PC-3 (cell line): ENCODE measurements at regions not wholly inside any gene's neighbourhood (a gene's known extent, or its start where the extent isn't known, plus 50 kb on each side); places are given as distances from the start of the nearest gene placed in this dataset.
A peak's percentile ranks its signal among the peaks of the same experiment; 100 is the strongest.
"Not testable (repeated sequence)": the region's sequence is repeated elsewhere in the genome, so short reads cannot be mapped to it uniquely, and the experiment has no call there.

Source experiments
- ATAC-seq: fragments of 200-7000 bp; cut with Tn5 transposase; 2 replicates; pipeline ENCODE4 v1.9.1; 2020; ENCODE audit warnings: mild to moderate bottlenecking, moderate library complexity
- BruUV-seq: library from RNA; stranded (reverse); fragments of 400-500 nt; replicated peaks from 2 replicates; lab custom pipeline; 2021; lab: Mats Ljungman, UMichigan
- CTCF ChIA-PET: fragments of 300-600 bp; sonication (Branson Sonifier 250); formaldehyde crosslinking; loops from one replicate; lab custom pipeline; 2022; ENCODE audit warnings: antibody characterized with exemption; lab: Charles Lee
- POLR2A ChIA-PET: fragments of 300-600 bp; sonication (Branson Sonifier 250); formaldehyde crosslinking; loops from one replicate; lab custom pipeline; 2022; ENCODE audit warnings: antibody characterized with exemption; ENCODE audit not compliant: unreplicated experiment; lab: Charles Lee
- DNase-seq: peaks from one replicate; pipeline ENCODE4 v3.0.0-alpha.2; 2015
- H2AFZ ChIP-seq: fragments of 300-600 bp; sonication (generic); 2 replicates; pipeline ENCODE4 v1.6.0; 2016; ENCODE audit warnings: antibody characterized with exemption, low read length
- H3F3A ChIP-seq: fragments of 300-600 bp; sonication (generic); one replicate; pipeline ENCODE4 v1.6.0; 2017; ENCODE audit warnings: antibody characterized with exemption, low read length, control low read depth, mild to moderate bottlenecking; ENCODE audit not compliant: unreplicated experiment
- H3K27ac ChIP-seq: fragments of 300-600 bp; sonication (generic); 2 replicates; pipeline ENCODE4 v1.5.1; 2016; ENCODE audit warnings: mild to moderate bottlenecking, low read length
- H3K27me3 ChIP-seq: fragments of 300-600 bp; sonication (generic); 2 replicates; pipeline ENCODE4 v1.6.1; 2016; ENCODE audit warnings: low read length, mixed read lengths
- H3K36me3 ChIP-seq: fragments of 300-600 bp; sonication (generic); 2 replicates; pipeline ENCODE4 v1.6.1; 2016; ENCODE audit warnings: low read depth, mixed run types, low read length, mixed read lengths
- H3K4me1 ChIP-seq: fragments of 300-600 bp; sonication (generic); 2 replicates; pipeline ENCODE4 v1.5.1; 2016; ENCODE audit warnings: low read length; ENCODE audit not compliant: insufficient read depth
- H3K4me2 ChIP-seq: fragments of 300-600 bp; sonication (generic); 2 replicates; pipeline ENCODE4 v1.6.0; 2016; ENCODE audit warnings: low read length
- H3K4me3 ChIP-seq: fragments of 300-600 bp; sonication (generic); 2 replicates; pipeline ENCODE4 v1.5.1; 2016; ENCODE audit warnings: mild to moderate bottlenecking, low read length, mixed read lengths
- H3K79me2 ChIP-seq: fragments of 300-600 bp; sonication (generic); 2 replicates; pipeline ENCODE4 v1.6.1; 2017; ENCODE audit warnings: low read length, mixed read lengths
- H3K9ac ChIP-seq: fragments of 300-600 bp; sonication (generic); 2 replicates; pipeline ENCODE4 v1.6.0; 2016; ENCODE audit warnings: mild to moderate bottlenecking, low read length
- H3K9me2 ChIP-seq: fragments of 300-600 bp; sonication (generic); replicated peaks from 2 replicates; pipeline ENCODE4 v1.6.1; 2016; ENCODE audit warnings: mixed run types, low read length, mixed read lengths
- H3K9me3 ChIP-seq: fragments of 300-600 bp; sonication (generic); 2 replicates; pipeline ENCODE4 v1.6.1; 2016; ENCODE audit warnings: low read length, mixed read lengths
- H4K20me1 ChIP-seq: fragments of 300-600 bp; sonication (generic); 2 replicates; pipeline ENCODE4 v1.6.1; 2016; ENCODE audit warnings: low read length, mixed read lengths
- intact Hi-C: fragments of 100-400 bp; cut with micrococcal nuclease; formaldehyde crosslinking; loops from 2 replicates; pipeline ENCODE4 v1.9.0; 2023

- H3K4me2 ChIP-seq, H3K4me3 ChIP-seq, BruUV-seq, H3K9me3 ChIP-seq, H3K4me1 ChIP-seq, H2AFZ ChIP-seq, H3K9ac ChIP-seq, H4K20me1 ChIP-seq, DNase-seq, POLR2A ChIA-PET, intact Hi-C loops, H3F3A ChIP-seq, H3K36me3 ChIP-seq, H3K9me2 ChIP-seq, CTCF ChIA-PET, H3K27ac ChIP-seq, ATAC-seq, H3K27me3 ChIP-seq, H3K79me2 ChIP-seq: not testable (repeated sequence)
Observed at GRCh38 chr14:19173188-19173587, 206.0 kb downstream of the POTEM start.

- BruUV-seq, H3K9ac ChIP-seq, POLR2A ChIA-PET: not testable (repeated sequence)
Observed at GRCh38 chr14:19177435-19177834, 210.2 kb downstream of the POTEM start.

GRCh38 chr14:19180297-19180696 is 213.1 kb downstream of the POTEM start:
- H4K20me1 ChIP-seq, POLR2A ChIA-PET, H2AFZ ChIP-seq, H3K27me3 ChIP-seq, H3K36me3 ChIP-seq, H3K9me2 ChIP-seq, H3K9ac ChIP-seq, CTCF ChIA-PET, H3K4me3 ChIP-seq, H3K4me1 ChIP-seq, H3K27ac ChIP-seq, H3F3A ChIP-seq, H3K79me2 ChIP-seq, BruUV-seq, H3K4me2 ChIP-seq, H3K9me3 ChIP-seq, intact Hi-C loops, ATAC-seq: not testable (repeated sequence)
- DNase-seq, result peak; percentile 0

More at GRCh38 chr14:19177435-19177834, 210.2 kb downstream of the POTEM start:
- DNase-seq, H3K36me3 ChIP-seq, CTCF ChIA-PET, H3K9me2 ChIP-seq, H3K27me3 ChIP-seq, H3K27ac ChIP-seq, H3F3A ChIP-seq, H3K4me2 ChIP-seq, intact Hi-C loops, H4K20me1 ChIP-seq, H2AFZ ChIP-seq, H3K9me3 ChIP-seq, H3K4me3 ChIP-seq, H3K4me1 ChIP-seq, ATAC-seq, H3K79me2 ChIP-seq: not testable (repeated sequence)

- H3K79me2 ChIP-seq, H4K20me1 ChIP-seq, H3K9me2 ChIP-seq, H3K9ac ChIP-seq, intact Hi-C loops, CTCF ChIA-PET, H3K4me1 ChIP-seq, H3K27ac ChIP-seq, H3K9me3 ChIP-seq, POLR2A ChIA-PET, ATAC-seq, H3F3A ChIP-seq, H2AFZ ChIP-seq, H3K4me3 ChIP-seq, H3K36me3 ChIP-seq, BruUV-seq, H3K4me2 ChIP-seq, H3K27me3 ChIP-seq: not testable (repeated sequence)
- DNase-seq, result peak; percentile 1
Observed at GRCh38 chr14:19180881-19181280, 213.6 kb downstream of the POTEM start.

GRCh38 chr14:19195146-19195545 is 227.9 kb downstream of the POTEM start:
- H3K79me2 ChIP-seq, POLR2A ChIA-PET, H3K27me3 ChIP-seq, DNase-seq, CTCF ChIA-PET, BruUV-seq, ATAC-seq, H3K4me1 ChIP-seq, intact Hi-C loops, H3K27ac ChIP-seq, H3F3A ChIP-seq, H3K36me3 ChIP-seq, H3K9ac ChIP-seq, H2AFZ ChIP-seq, H4K20me1 ChIP-seq, H3K4me2 ChIP-seq, H3K9me2 ChIP-seq, H3K4me3 ChIP-seq, H3K9me3 ChIP-seq: not testable (repeated sequence)

- H3K36me3 ChIP-seq, H3K27me3 ChIP-seq, H3K9me3 ChIP-seq, CTCF ChIA-PET, H2AFZ ChIP-seq, H3K79me2 ChIP-seq, H3K4me3 ChIP-seq, POLR2A ChIA-PET, H3K4me1 ChIP-seq, H3K9me2 ChIP-seq, H3K4me2 ChIP-seq, H3K9ac ChIP-seq, H3K27ac ChIP-seq, BruUV-seq, ATAC-seq, intact Hi-C loops, H3F3A ChIP-seq, H4K20me1 ChIP-seq: not testable (repeated sequence)
- DNase-seq, result peak; percentile 0
Observed at GRCh38 chr14:19197488-19198234, 230.4 kb downstream of the POTEM start.

GRCh38 chr14:19198341-19198740 is 231.1 kb downstream of the POTEM start:
- H3K36me3 ChIP-seq, H4K20me1 ChIP-seq, ATAC-seq, H3K9me2 ChIP-seq, H3F3A ChIP-seq, H3K4me1 ChIP-seq, H3K4me2 ChIP-seq, H3K9me3 ChIP-seq, H2AFZ ChIP-seq, CTCF ChIA-PET, DNase-seq, H3K27me3 ChIP-seq, H3K9ac ChIP-seq, H3K27ac ChIP-seq, intact Hi-C loops, H3K4me3 ChIP-seq, H3K79me2 ChIP-seq, BruUV-seq, POLR2A ChIA-PET: not testable (repeated sequence)
